ENCODE measurements at regions not wholly inside any gene's neighbourhood (a gene's known extent, or its start where the extent isn't known, plus 50 kb on each side); places are given as distances from the start of the nearest gene placed in this dataset.

GRCh38 chr12:46983393-46983793 is 96.0 kb upstream of the PCED1B start:
- TF ChIP-seq CTCF (optimal IDR thresholded peaks at IDR 0.05 in 1 of 3, IDR thresholded peaks at IDR 0.05 in 1 of 3, conservative IDR thresholded peaks at IDR 0.05 in 1 of 3; ENCODE audit: extremely low read depth in 1 of 3, insufficient read depth in 2 of 3, low read length in 3 of 3) (no peak), EZH2 (IDR thresholded peaks at IDR 0.05; ENCODE audit: low read length) (no peak)
